Coronary artery (tissue), 2 donors: ENCODE measurements at regions not wholly inside any gene's neighbourhood (a gene's known extent, or its start where the extent isn't known, plus 50 kb on each side); places are given as distances from the start of the nearest gene placed in this dataset.

ENCODE experiments used
- DNase-seq: peaks from one replicate; pipeline ENCODE4 v3.0.0-alpha.2; 2017; ENCODE audit warnings: low spot score
- H3K27ac ChIP-seq, 2 donors: fragments of 200-600 bp; sonication (generic); one replicate each; pipeline ENCODE4 v1.5.1; 2016 to 2019
- H3K4me3 ChIP-seq: fragments of 200-600 bp; sonication (generic); 2 replicates; pipeline ENCODE4 v1.5.1; 2016; ENCODE audit warnings: mild to moderate bottlenecking, moderate library complexity
- CTCF ChIP-seq: fragments of 200-600 bp; sonication (generic); IDR thresholded peaks from one replicate; pipeline ENCODE4 v1.5.1; 2019; ENCODE audit warnings: antibody characterized with exemption

- no peak for TF ChIP-seq CTCF
- no peak overlapping the region for H3K4me3 ChIP-seq
- DNase-seq, result no peak
- no peak overlapping the region for H3K27ac ChIP-seq
Measured at GRCh38 chr13:65011378-65011777, 2218.8 kb downstream of the PCDH9 start.

GRCh38 chr13:64997438-64997837 lies 2232.7 kb downstream of the PCDH9 start:
- DNase-seq, result no peak
- Histone ChIP-seq H3K4me3 (no peak overlapping the region), H3K27ac (no peak overlapping the region)
- no peak for TF ChIP-seq CTCF

GRCh38 chr13:64993514-64994164 lies 2236.5 kb downstream of the PCDH9 start:
- no peak for DNase-seq
- H3K4me3 ChIP-seq, result no peak overlapping the region

GRCh38 chr13:64992314-64992713 lies 2237.8 kb downstream of the PCDH9 start:
- Histone ChIP-seq H3K27ac (no peak overlapping the region), H3K4me3 (no peak overlapping the region)
- no peak for TF ChIP-seq CTCF
- DNase-seq, result no peak

More at GRCh38 chr13:64993514-64994164, 2236.5 kb downstream of the PCDH9 start:
- H3K27ac ChIP-seq, result no peak overlapping the region
- no peak for TF ChIP-seq CTCF

GRCh38 chr13:64985075-64985474 lies 2245.1 kb downstream of the PCDH9 start:
- TF ChIP-seq CTCF, result no peak
- no peak overlapping the region for H3K27ac ChIP-seq
- no peak overlapping the region for H3K4me3 ChIP-seq
- no peak for DNase-seq

- Histone ChIP-seq H3K27ac (no peak overlapping the region), H3K4me3 (no peak overlapping the region)
- no peak for DNase-seq
- no peak for TF ChIP-seq CTCF
Measured at GRCh38 chr13:64962404-64962803, 2267.7 kb downstream of the PCDH9 start.

- DNase-seq, result no peak
- no peak overlapping the region for H3K4me3 ChIP-seq
- no peak overlapping the region for H3K27ac ChIP-seq
- TF ChIP-seq CTCF, result no peak
Measured at GRCh38 chr13:64959276-64959675, 2270.9 kb downstream of the PCDH9 start.
